H9 (cell line): ENCODE measurements at regions not wholly inside any gene's neighbourhood (a gene's known extent, or its start where the extent isn't known, plus 50 kb on each side); places are given as distances from the start of the nearest gene placed in this dataset.

Experiments
- DNase-seq: peaks from one replicate; pipeline ENCODE4 v3.0.0-alpha.2; 2017
- H2AFZ ChIP-seq: one replicate; pipeline ENCODE4 v1.6.1; 2013; ENCODE audit warnings: mild to moderate bottlenecking, low read length, control low read depth, moderate library complexity
- H2AK5ac ChIP-seq: 2 replicates; pipeline ENCODE4 v1.6.1; 2013; ENCODE audit warnings: low read length, control low read depth, mixed read lengths; ENCODE audit not compliant: insufficient read length
- H2BK120ac ChIP-seq: one replicate; pipeline ENCODE4 v1.6.1; 2013; ENCODE audit warnings: low read depth, mild to moderate bottlenecking, low read length, control low read depth, inconsistent platforms; ENCODE audit not compliant: poor library complexity, severe bottlenecking
- H2BK12ac ChIP-seq: 2 replicates; pipeline ENCODE4 v1.6.1; 2013; ENCODE audit warnings: low read length, control low read depth, mixed read lengths, low read depth; ENCODE audit not compliant: insufficient read length
- H2BK15ac ChIP-seq: 2 replicates; pipeline ENCODE4 v1.6.1; 2013; ENCODE audit warnings: low read depth, low read length, control low read depth
- H2BK20ac ChIP-seq: one replicate; pipeline ENCODE4 v1.6.1; 2013; ENCODE audit warnings: low read depth, mild to moderate bottlenecking, low read length, control low read depth, inconsistent platforms; ENCODE audit not compliant: poor library complexity, severe bottlenecking
- H2BK5ac ChIP-seq: 2 replicates; pipeline ENCODE4 v1.6.1; 2013; ENCODE audit warnings: low read length, control low read depth, mixed read lengths; ENCODE audit not compliant: insufficient read length
- H3K14ac ChIP-seq: 2 replicates; pipeline ENCODE4 v1.6.1; 2013; ENCODE audit warnings: low read length, control low read depth; ENCODE audit not compliant: insufficient read depth
- H3K18ac ChIP-seq: 2 replicates; pipeline ENCODE4 v1.6.1; 2013; ENCODE audit warnings: low read depth, mild to moderate bottlenecking, mixed read lengths, low read length, control low read depth; ENCODE audit not compliant: insufficient read length
- H3K23ac ChIP-seq: 2 replicates; pipeline ENCODE4 v1.6.1; 2013; ENCODE audit warnings: low read length, control low read depth, mixed read lengths, low read depth; ENCODE audit not compliant: insufficient read length
- H3K23me2 ChIP-seq: 2 replicates; pipeline ENCODE4 v1.6.1; 2013; ENCODE audit warnings: low read depth, mild to moderate bottlenecking, mixed read lengths, low read length, control low read depth; ENCODE audit not compliant: insufficient read length, poor library complexity, severe bottlenecking
- H3K27ac ChIP-seq: 2 replicates; pipeline ENCODE4 v1.5.1; 2013; ENCODE audit warnings: low read length, control low read depth, mixed read lengths, low read depth; ENCODE audit not compliant: insufficient read length
- H3K27me3 ChIP-seq: 2 replicates; pipeline ENCODE4 v1.6.1; 2013; ENCODE audit warnings: low read length, control low read depth, inconsistent platforms; ENCODE audit not compliant: insufficient read depth
- H3K4ac ChIP-seq: 2 replicates; pipeline ENCODE4 v1.6.1; 2013; ENCODE audit warnings: low read depth, mild to moderate bottlenecking, control low read depth, inconsistent platforms, low read length, moderate library complexity
- H3K4me1 ChIP-seq: 2 replicates; pipeline ENCODE4 v1.6.1; 2013; ENCODE audit warnings: low read length, control low read depth, inconsistent platforms; ENCODE audit not compliant: insufficient read depth
- H3K4me2 ChIP-seq: 2 replicates; pipeline ENCODE4 v1.6.1; 2013; ENCODE audit warnings: low read length, control low read depth, mixed read lengths; ENCODE audit not compliant: insufficient read length, insufficient read depth
- H3K56ac ChIP-seq: 2 replicates; pipeline ENCODE4 v1.6.1; 2013; ENCODE audit warnings: low read depth, mild to moderate bottlenecking, mixed read lengths, low read length, control low read depth; ENCODE audit not compliant: insufficient read length
- H3K79me1 ChIP-seq: 2 replicates; pipeline ENCODE4 v1.6.1; 2013; ENCODE audit warnings: low read depth, mild to moderate bottlenecking, moderate library complexity, low read length, control low read depth, inconsistent platforms; ENCODE audit not compliant: insufficient read depth, poor library complexity, severe bottlenecking
- H3K79me2 ChIP-seq: 2 replicates; pipeline ENCODE4 v1.6.1; 2013; ENCODE audit warnings: low read length, control low read depth, inconsistent platforms; ENCODE audit not compliant: insufficient read depth
- H3K9ac ChIP-seq: 2 replicates; pipeline ENCODE4 v1.6.1; 2013; ENCODE audit warnings: low read length, control low read depth, mixed read lengths; ENCODE audit not compliant: insufficient read length; ENCODE audit errors: extremely low read depth
- H3K9me3 ChIP-seq: one replicate; pipeline ENCODE4 v1.6.1; 2013; ENCODE audit warnings: low read depth, low read length, inconsistent platforms; ENCODE audit not compliant: control insufficient read depth
- H3T11ph ChIP-seq: one replicate; pipeline ENCODE4 v1.6.1; 2013; ENCODE audit warnings: mild to moderate bottlenecking, low read length, control low read depth, inconsistent platforms
- H4K20me1 ChIP-seq: one replicate; pipeline ENCODE4 v1.6.1; 2013; ENCODE audit not compliant: control insufficient read depth, insufficient read length, insufficient read depth
- H4K5ac ChIP-seq: 2 replicates; pipeline ENCODE4 v1.6.1; 2013; ENCODE audit warnings: low read depth, mild to moderate bottlenecking, mixed read lengths, low read length, control low read depth; ENCODE audit not compliant: insufficient read length
- H4K8ac ChIP-seq: replicated peaks from 2 replicates; pipeline ENCODE4 v1.6.1; 2013; ENCODE audit warnings: low read length, control low read depth, mixed read lengths, low read depth; ENCODE audit not compliant: insufficient read length
- H4K91ac ChIP-seq: 2 replicates; pipeline ENCODE4 v1.6.1; 2013; ENCODE audit warnings: low read depth, mild to moderate bottlenecking, moderate library complexity, mixed read lengths, low read length, control low read depth; ENCODE audit not compliant: insufficient read length
- H3K27ac Mint-ChIP-seq, 3 experiments: 2 replicates in 2 of 3; 3 replicates in 1 of 3; pipeline ENCODE4 v1.8.0; 2020 to 2021; ENCODE audit warnings: mixed read lengths in 3 of 3, mild to moderate bottlenecking in 1 of 3, moderate library complexity in 1 of 3
- H3K27me3 Mint-ChIP-seq: 2 replicates; pipeline ENCODE4 v1.8.0; 2021; ENCODE audit warnings: low read depth, mild to moderate bottlenecking, moderate library complexity, mixed read lengths
- H3K36me3 Mint-ChIP-seq, 3 experiments: 2 replicates in 2 of 3; 3 replicates in 1 of 3; pipeline ENCODE4 v1.8.0; 2020 to 2021; ENCODE audit warnings: low read depth in 3 of 3, mixed read lengths in 3 of 3; ENCODE audit not compliant: insufficient read depth in 1 of 3
- H3K4me1 Mint-ChIP-seq, 2 experiments: 2 replicates each; pipeline ENCODE4 v1.8.0; 2020; ENCODE audit warnings: mixed read lengths in 2 of 2
- H3K4me3 Mint-ChIP-seq, 2 experiments: 2 replicates in 1 of 2; 3 replicates in 1 of 2; pipeline ENCODE4 v1.8.0; 2020 to 2021; ENCODE audit warnings: mild to moderate bottlenecking in 2 of 2, mixed read lengths in 2 of 2, moderate library complexity in 1 of 2
- H3K9me3 Mint-ChIP-seq, 2 experiments: 2 replicates in 1 of 2; 3 replicates in 1 of 2; pipeline ENCODE4 v1.8.0; 2020; ENCODE audit warnings: mild to moderate bottlenecking in 2 of 2, mixed read lengths in 2 of 2, moderate library complexity in 1 of 2
- WGBS: extraction: QIAGEN DNeasy Blood & Tissue Kit; methylation state at CpG from one replicate; pipeline ENCODE4 v1.1.7; 2013; ENCODE audit warnings: missing lambda C conversion rate, low lambda C conversion rate, mixed read lengths; ENCODE audit not compliant: insufficient read length; ENCODE audit errors: extremely low coverage; 5-methylcytosine and 5-hydroxymethylcytosine counted together
- TF ChIP-seq, protein P1 (sequence below): fragments of 200-600 bp; sonication (generic); conservative IDR thresholded peaks from 3 replicates; pipeline ENCODE4 v1.8.0; 2021; ENCODE audit warnings: antibody characterized with exemption, mild to moderate bottlenecking

DNA sequence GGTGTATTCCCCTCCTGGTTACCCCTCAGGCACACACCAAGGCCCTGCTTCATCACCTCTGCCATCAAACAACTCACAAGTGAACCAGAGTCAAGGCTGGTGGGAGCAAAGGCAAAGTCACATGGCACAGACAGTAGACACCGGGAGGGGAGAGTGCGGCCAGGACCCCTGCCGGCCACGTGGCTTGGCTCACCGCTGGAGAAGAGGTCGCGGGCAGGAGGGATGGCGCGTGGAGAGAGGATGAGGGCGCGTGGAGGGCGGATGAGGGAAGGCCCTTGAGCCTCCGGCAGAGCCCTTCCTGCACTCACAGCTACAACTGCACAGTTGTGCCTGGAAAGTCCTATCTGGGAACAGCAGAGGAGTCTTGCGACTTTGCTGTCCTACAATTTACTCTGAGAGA lies 104.2 kb upstream of the ADRA2C start:
- no peak overlapping the region for H3K4ac ChIP-seq
- H3K27me3 ChIP-seq: no peaks in the 10 kb centered on the region
- H2AK5ac ChIP-seq: no peak overlapping the region
- H3K56ac ChIP-seq: no peak overlapping the region
- no peak overlapping the region for H3K4me3 Mint-ChIP-seq
- H3K9ac ChIP-seq: no peak overlapping the region
- 0 out of 2 replicates have a peak overlapping the region, but pooled peaks have one; percentile 6 for H3K14ac ChIP-seq
- H3K23ac ChIP-seq: no peak overlapping the region
- H3K4me1 ChIP-seq: no peaks in the 10 kb centered on the region
- peaks cover 5 to 15% of the 10 kb centered on the region in 2 experiments; a peak in 3 of 4 replicates for H3K4me1 Mint-ChIP-seq
- H4K8ac ChIP-seq: no peak overlapping the region
- no peaks in the 10 kb centered on the region; a peak in 2 of 5 replicates for H3K9me3 Mint-ChIP-seq
- no peak for DNase-seq
- H3T11ph ChIP-seq: no peak overlapping the region
- H3K27ac ChIP-seq: no peak overlapping the region
- no peaks in the 10 kb centered on the region for H3K36me3 Mint-ChIP-seq
- H3K4me2 ChIP-seq: no peak overlapping the region
- no CpG with 5 or more reads among the region's 14 CpGs for WGBS
- no peak overlapping the region for H3K18ac ChIP-seq
- H2AFZ ChIP-seq: no peak overlapping the region
- no peak overlapping the region for H2BK20ac ChIP-seq
- no peaks in the 10 kb centered on the region for H3K79me1 ChIP-seq
- H4K91ac ChIP-seq: no peak overlapping the region
- no peak overlapping the region for H2BK120ac ChIP-seq
- H2BK5ac ChIP-seq: no peak overlapping the region
- H3K9me3 ChIP-seq: peaks cover 1% of the 10 kb centered on the region
- H3K27me3 Mint-ChIP-seq: peaks cover 18% of the 10 kb centered on the region
- H4K5ac ChIP-seq: no peak overlapping the region
- TF ChIP-seq, protein P1, sequence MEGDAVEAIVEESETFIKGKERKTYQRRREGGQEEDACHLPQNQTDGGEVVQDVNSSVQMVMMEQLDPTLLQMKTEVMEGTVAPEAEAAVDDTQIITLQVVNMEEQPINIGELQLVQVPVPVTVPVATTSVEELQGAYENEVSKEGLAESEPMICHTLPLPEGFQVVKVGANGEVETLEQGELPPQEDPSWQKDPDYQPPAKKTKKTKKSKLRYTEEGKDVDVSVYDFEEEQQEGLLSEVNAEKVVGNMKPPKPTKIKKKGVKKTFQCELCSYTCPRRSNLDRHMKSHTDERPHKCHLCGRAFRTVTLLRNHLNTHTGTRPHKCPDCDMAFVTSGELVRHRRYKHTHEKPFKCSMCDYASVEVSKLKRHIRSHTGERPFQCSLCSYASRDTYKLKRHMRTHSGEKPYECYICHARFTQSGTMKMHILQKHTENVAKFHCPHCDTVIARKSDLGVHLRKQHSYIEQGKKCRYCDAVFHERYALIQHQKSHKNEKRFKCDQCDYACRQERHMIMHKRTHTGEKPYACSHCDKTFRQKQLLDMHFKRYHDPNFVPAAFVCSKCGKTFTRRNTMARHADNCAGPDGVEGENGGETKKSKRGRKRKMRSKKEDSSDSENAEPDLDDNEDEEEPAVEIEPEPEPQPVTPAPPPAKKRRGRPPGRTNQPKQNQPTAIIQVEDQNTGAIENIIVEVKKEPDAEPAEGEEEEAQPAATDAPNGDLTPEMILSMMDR: no peak
- no peak overlapping the region for H3K27ac Mint-ChIP-seq
- no peaks in the 10 kb centered on the region for H4K20me1 ChIP-seq
- H2BK12ac ChIP-seq: no peak overlapping the region
- no peaks in the 10 kb centered on the region for H3K23me2 ChIP-seq
- no peak overlapping the region for H2BK15ac ChIP-seq
- no peaks in the 10 kb centered on the region for H3K79me2 ChIP-seq
